Endometrium (tissue), 2 donors: ENCODE measurements at regions not wholly inside any gene's neighbourhood (a gene's known extent, or its start where the extent isn't known, plus 50 kb on each side); places are given as distances from the start of the nearest gene placed in this dataset.

Experiments
- FAIRE-seq: peaks from 2 replicates; lab custom pipeline; 2012; peaks lifted over from hg19 to GRCh38; lab: Jason Lieb, UNC
- donor health status: control.
- donor health status: control.

- no peak for FAIRE-seq
These were observed 70.1 kb upstream of the AFDN start for GRCh38 chr6:167756597-167756996.

- FAIRE-seq, result no peak
These were observed 69.5 kb upstream of the AFDN start for GRCh38 chr6:167757249-167757648.

GRCh38 chr6:167757821-167758220 lies 68.9 kb upstream of the AFDN start:
- FAIRE-seq, result no peak

GRCh38 chr6:167758309-167759023 lies 68.2 kb upstream of the AFDN start:
- FAIRE-seq, result no peak

GRCh38 chr6:167759206-167759605 lies 67.5 kb upstream of the AFDN start:
- no peak for FAIRE-seq

- no peak for FAIRE-seq
These were observed 66.8 kb upstream of the AFDN start for GRCh38 chr6:167759912-167760311.

- FAIRE-seq, result no peak
These were observed 65.5 kb upstream of the AFDN start for GRCh38 chr6:167760979-167761793.

GRCh38 chr6:167761794-167762258 lies 64.9 kb upstream of the AFDN start:
- FAIRE-seq, result no peak

- no peak for FAIRE-seq
These were observed 64.3 kb upstream of the AFDN start for GRCh38 chr6:167762259-167762962.

- FAIRE-seq, result no peak
These were observed 63.4 kb upstream of the AFDN start for GRCh38 chr6:167763056-167763944.

- no peak for FAIRE-seq
These were observed 62.5 kb upstream of the AFDN start for GRCh38 chr6:167764215-167764614.

- FAIRE-seq, result no peak
These were observed 61.8 kb upstream of the AFDN start for GRCh38 chr6:167764713-167765479.

GRCh38 chr6:167766986-167767714 lies 59.6 kb upstream of the AFDN start:
- no peak for FAIRE-seq

GRCh38 chr6:167767715-167768107 lies 59.0 kb upstream of the AFDN start:
- FAIRE-seq, result no peak

GRCh38 chr6:167768471-167769215 lies 58.1 kb upstream of the AFDN start:
- no peak for FAIRE-seq

GRCh38 chr6:167769408-167770190 lies 57.1 kb upstream of the AFDN start:
- no peak for FAIRE-seq

- FAIRE-seq, result no peak
These were observed 56.3 kb upstream of the AFDN start for GRCh38 chr6:167770291-167770955.

- FAIRE-seq, result no peak
These were observed 51.8 kb upstream of the AFDN start for GRCh38 chr6:167774881-167775280.
